NT2/D1 (cell line): ENCODE measurements at regions not wholly inside any gene's neighbourhood (a gene's known extent, or its start where the extent isn't known, plus 50 kb on each side); places are given as distances from the start of the nearest gene placed in this dataset.

Experiments
- SUZ12 ChIP-seq: IDR thresholded peaks from 2 replicates; pipeline ENCODE4 v1.6.1; 2011; ENCODE audit not compliant: insufficient read length, insufficient read depth; ENCODE audit errors: extremely low read depth
- YY1 ChIP-seq: IDR thresholded peaks from 2 replicates; pipeline ENCODE4 v1.6.1; 2011; ENCODE audit not compliant: insufficient read length, insufficient read depth
- ZNF274 ChIP-seq: IDR thresholded peaks from 2 replicates; pipeline ENCODE4 v1.6.1; 2011; ENCODE audit warnings: mild to moderate bottlenecking, low read depth, low read length

DNA sequence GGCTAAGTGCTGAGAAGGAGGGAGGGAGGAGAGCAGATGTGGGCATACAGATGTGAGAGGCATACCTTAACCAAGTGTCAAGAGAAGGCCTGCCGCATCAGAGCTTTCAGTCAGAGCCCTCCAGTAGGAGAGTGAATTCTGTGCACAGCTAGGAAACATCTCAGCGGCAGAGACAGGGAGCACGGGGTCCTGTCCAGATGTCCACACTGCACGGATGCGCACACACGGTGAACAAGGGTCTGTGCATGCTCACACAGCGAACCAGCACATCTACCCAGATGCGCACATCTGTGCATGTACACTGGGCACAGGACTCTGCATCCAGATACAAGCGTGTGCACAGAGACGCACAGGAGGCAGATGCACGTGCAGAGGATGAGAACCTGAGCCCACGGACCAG is 778.0 kb downstream of the BRD1 start:
- no peak for TF ChIP-seq YY1
- no peak for TF ChIP-seq ZNF274
- no peak for TF ChIP-seq SUZ12
